DOHH2 (cell line): ENCODE measurements at regions not wholly inside any gene's neighbourhood (a gene's known extent, or its start where the extent isn't known, plus 50 kb on each side); places are given as distances from the start of the nearest gene placed in this dataset.

Experiments
- H3F3A ChIP-seq: fragments of 200-600 bp; sonication (generic), shearing (Covaris generic); 2 replicates; pipeline ENCODE4 v1.6.0; 2016; ENCODE audit warnings: antibody characterized with exemption, mild to moderate bottlenecking; ENCODE audit not compliant: control insufficient read depth, insufficient read depth
- H3K27ac ChIP-seq: fragments of 200-600 bp; sonication (generic); 2 replicates; pipeline ENCODE4 v1.5.1; 2014; ENCODE audit warnings: low read depth, mild to moderate bottlenecking, low read length, moderate library complexity
- H3K27me3 ChIP-seq: fragments of 200-600 bp; sonication (generic); 2 replicates; pipeline ENCODE4 v1.6.1; 2014; ENCODE audit warnings: mild to moderate bottlenecking, low read length, mixed read lengths; ENCODE audit not compliant: control insufficient read depth
- H3K36me3 ChIP-seq: fragments of 200-600 bp; sonication (generic); 2 replicates; pipeline ENCODE4 v1.6.1; 2014; ENCODE audit warnings: mild to moderate bottlenecking, low read length, moderate library complexity, mixed read lengths; ENCODE audit not compliant: control insufficient read depth
- H3K4me1 ChIP-seq: fragments of 200-600 bp; sonication (generic); 2 replicates; pipeline ENCODE4 v1.6.1; 2014; ENCODE audit warnings: mild to moderate bottlenecking, low read length, mixed read lengths; ENCODE audit not compliant: control insufficient read depth
- H3K4me2 ChIP-seq: fragments of 200-600 bp; sonication (generic); 2 replicates; pipeline ENCODE4 v1.6.0; 2014; ENCODE audit warnings: mild to moderate bottlenecking, low read length, moderate library complexity
- H3K4me3 ChIP-seq: fragments of 200-600 bp; sonication (generic); 2 replicates; pipeline ENCODE4 v1.5.1; 2014; ENCODE audit warnings: mild to moderate bottlenecking, low read length, mixed read lengths
- H3K79me2 ChIP-seq: fragments of 200-600 bp; sonication (generic); 2 replicates; pipeline ENCODE4 v1.6.1; 2014; ENCODE audit warnings: mild to moderate bottlenecking, low read length, mixed read lengths; ENCODE audit not compliant: control insufficient read depth
- H3K9me2 ChIP-seq: fragments of 200-600 bp; sonication (generic); replicated peaks from 2 replicates; pipeline ENCODE4 v1.6.1; 2014; ENCODE audit warnings: mild to moderate bottlenecking, low read length, mixed read lengths; ENCODE audit not compliant: control insufficient read depth
- H3K9me3 ChIP-seq: fragments of 200-600 bp; sonication (generic); 2 replicates; pipeline ENCODE4 v1.6.1; 2014; ENCODE audit warnings: antibody characterized with exemption, low read length, mixed read lengths; ENCODE audit not compliant: control insufficient read depth, insufficient read depth
- H4K20me1 ChIP-seq: fragments of 200-600 bp; sonication (generic); 2 replicates; pipeline ENCODE4 v1.6.0; 2014; ENCODE audit warnings: low read depth, mild to moderate bottlenecking, antibody characterized with exemption, low read length, moderate library complexity; ENCODE audit not compliant: control insufficient read depth, insufficient read depth
- CTCF ChIP-seq: fragments of 200-600 bp; sonication (generic); IDR thresholded peaks from one replicate; pipeline ENCODE4 v1.5.1; 2014; ENCODE audit warnings: antibody characterized with exemption, mild to moderate bottlenecking, low read depth, low read length; ENCODE audit not compliant: poor library complexity, severe bottlenecking
- EZH2phosphoT487 ChIP-seq: fragments of 200-600 bp; sonication (generic); IDR thresholded peaks from 2 replicates; pipeline ENCODE4 v1.6.1; 2017; ENCODE audit warnings: borderline replicate concordance, mild to moderate bottlenecking, antibody characterized with exemption, low read length, moderate library complexity, mixed read lengths

GRCh38 chr2:49567811-49568600 is 413.7 kb upstream of the FSHR start:
- H3K79me2 ChIP-seq, result no peaks in the 10 kb centered on the region
- no peak overlapping the region for H3K4me2 ChIP-seq
- H3K36me3 ChIP-seq, result no peaks in the 10 kb centered on the region

GRCh38 chr2:49567021-49567420 is 412.7 kb upstream of the FSHR start:
- Histone ChIP-seq H3K4me3 (no peak overlapping the region), H3F3A (no peaks in the 10 kb centered on the region), H3K79me2 (no peaks in the 10 kb centered on the region), H3K4me2 (no peak overlapping the region), H3K9me3 (no peaks in the 10 kb centered on the region), H3K4me1 (no peaks in the 10 kb centered on the region), H3K9me2 (no peaks in the 10 kb centered on the region), H4K20me1 (no peaks in the 10 kb centered on the region), H3K27ac (no peak overlapping the region), H3K27me3 (no peaks in the 10 kb centered on the region), H3K36me3 (no peaks in the 10 kb centered on the region)
- TF ChIP-seq CTCF (no peak), EZH2phosphoT487 (no peak)

More at GRCh38 chr2:49567811-49568600, 413.7 kb upstream of the FSHR start:
- no peaks in the 10 kb centered on the region for H3F3A ChIP-seq
- no peaks in the 10 kb centered on the region for H3K9me2 ChIP-seq
- H3K4me3 ChIP-seq, result no peak overlapping the region
- no peaks in the 10 kb centered on the region for H3K27me3 ChIP-seq
- no peaks in the 10 kb centered on the region for H3K9me3 ChIP-seq
- no peak overlapping the region for H3K27ac ChIP-seq
- H3K4me1 ChIP-seq, result no peaks in the 10 kb centered on the region
- TF ChIP-seq EZH2phosphoT487, result no peak
- no peaks in the 10 kb centered on the region for H4K20me1 ChIP-seq

GRCh38 chr2:49553658-49554057 is 399.3 kb upstream of the FSHR start:
- no peaks in the 10 kb centered on the region for H3K9me2 ChIP-seq
- no peak overlapping the region for H3K4me3 ChIP-seq
- no peaks in the 10 kb centered on the region for H3K27me3 ChIP-seq
- no peaks in the 10 kb centered on the region for H3F3A ChIP-seq
- no peak overlapping the region for H3K4me2 ChIP-seq
- H3K27ac ChIP-seq, result no peak overlapping the region
- H3K4me1 ChIP-seq, result no peaks in the 10 kb centered on the region
- no peaks in the 10 kb centered on the region for H3K79me2 ChIP-seq
- H4K20me1 ChIP-seq, result no peaks in the 10 kb centered on the region
- no peaks in the 10 kb centered on the region for H3K9me3 ChIP-seq
- no peaks in the 10 kb centered on the region for H3K36me3 ChIP-seq
- TF ChIP-seq CTCF (no peak), EZH2phosphoT487 (no peak)

- TF ChIP-seq EZH2phosphoT487, result no peak
- no peak for TF ChIP-seq CTCF
- Histone ChIP-seq H3K9me2 (no peaks in the 10 kb centered on the region), H3K9me3 (peaks cover 7% of the 10 kb centered on the region; the same call in 1 of the 2 replicates), H3K4me1 (no peaks in the 10 kb centered on the region), H3K79me2 (no peaks in the 10 kb centered on the region), H4K20me1 (no peaks in the 10 kb centered on the region), H3K27me3 (no peaks in the 10 kb centered on the region), H3K27ac (no peak overlapping the region), H3K4me2 (no peak overlapping the region), H3K36me3 (no peaks in the 10 kb centered on the region), H3F3A (no peaks in the 10 kb centered on the region), H3K4me3 (no peak overlapping the region)
Observed at GRCh38 chr2:49532702-49533101, 378.4 kb upstream of the FSHR start.
